ENCODE measurements at regions not wholly inside any gene's neighbourhood (a gene's known extent, or its start where the extent isn't known, plus 50 kb on each side); places are given as distances from the start of the nearest gene placed in this dataset.

GRCh38 chr5:89004379-89004778, 121.4 kb upstream of the MEF2C start:
- no peak for DNase-seq

GRCh38 chr5:89003563-89004036, 120.6 kb upstream of the MEF2C start:
- DNase-seq: no peak

GRCh38 chr5:88999853-89000252, 116.9 kb upstream of the MEF2C start:
- no peak for DNase-seq

- no peak for DNase-seq
Measured at GRCh38 chr5:88997937-88998336, 115.0 kb upstream of the MEF2C start.

GRCh38 chr5:88984040-88984439, 101.1 kb upstream of the MEF2C start:
- DNase-seq: no peak

- no peak for DNase-seq
Measured at GRCh38 chr5:88979726-88980125, 96.7 kb upstream of the MEF2C start.

GRCh38 chr5:88979244-88979643, 96.3 kb upstream of the MEF2C start:
- no peak for DNase-seq

GRCh38 chr5:88976914-88977313, 93.9 kb upstream of the MEF2C start:
- no peak for DNase-seq

GRCh38 chr5:88967633-88968585, 84.9 kb upstream of the MEF2C start:
- no peak for DNase-seq

GRCh38 chr5:88964831-88965230, 81.8 kb upstream of the MEF2C start:
- DNase-seq: no peak

- DNase-seq: no peak
Measured at GRCh38 chr5:88957013-88957412, 74.0 kb upstream of the MEF2C start.

GRCh38 chr5:88956416-88956815, 73.4 kb upstream of the MEF2C start:
- no peak for DNase-seq

GRCh38 chr5:88955403-88955802, 72.4 kb upstream of the MEF2C start:
- no peak for DNase-seq

GRCh38 chr5:88954511-88954910, 71.5 kb upstream of the MEF2C start:
- no peak for DNase-seq

- no peak for DNase-seq
Measured at GRCh38 chr5:88952996-88953643, 70.1 kb upstream of the MEF2C start.

GRCh38 chr5:88952344-88952743, 69.4 kb upstream of the MEF2C start:
- peak; percentile 22 for DNase-seq

GRCh38 chr5:88951457-88951856, 68.5 kb upstream of the MEF2C start:
- DNase-seq: no peak

GRCh38 chr5:88948746-88949600, 66.0 kb upstream of the MEF2C start:
- DNase-seq: no peak

- DNase-seq: peak; percentile 25
Measured at GRCh38 chr5:88944751-88945531, 62.0 kb upstream of the MEF2C start.

- DNase-seq: no peak
Measured at GRCh38 chr5:88941581-88941980, 58.6 kb upstream of the MEF2C start.

GRCh38 chr5:88940713-88941112, 57.7 kb upstream of the MEF2C start:
- DNase-seq: no peak

GRCh38 chr5:88939300-88939699, 56.3 kb upstream of the MEF2C start:
- DNase-seq: no peak
